SK-N-SH (cell line): ENCODE measurements at regions not wholly inside any gene's neighbourhood (a gene's known extent, or its start where the extent isn't known, plus 50 kb on each side); places are given as distances from the start of the nearest gene placed in this dataset.

ENCODE experiments used
- CTCF ChIA-PET: fragments of 300-600, 350-600 bp; formaldehyde crosslinking; extraction: SDS; loops from one replicate; lab custom pipeline; 2021; lab: Yijun Ruan, JAX
- POLR2A ChIA-PET: fragments of 350-600 bp; sonication (Branson Sonifier 250); formaldehyde crosslinking; extraction: SDS; loops from one replicate; lab custom pipeline; 2020; ENCODE audit warnings: antibody characterized with exemption, inconsistent platforms; lab: Yijun Ruan, JAX
- DNase-seq: peaks from one replicate; pipeline ENCODE4 v3.0.0; 2012
- H2AFZ ChIP-seq: fragments of 200-600 bp; sonication (generic); 2 replicates; pipeline ENCODE4 v1.8.1; 2016; ENCODE audit warnings: antibody characterized with exemption, mild to moderate bottlenecking, low read depth
- H3F3A ChIP-seq: fragments of 200-600 bp; sonication (generic); replicated peaks from 2 replicates; pipeline ENCODE3; 2016; ENCODE audit warnings: antibody characterized with exemption, mild to moderate bottlenecking; ENCODE audit not compliant: insufficient read depth
- H3K27ac ChIP-seq, 2 experiments: fragments of 200-500 bp in 1 of 2; fragments of 200-600 bp in 1 of 2; sonication (Bioruptor generic) in 1 of 2; sonication (generic), shearing (Covaris generic) in 1 of 2; 2 replicates each; pipeline versions ENCODE4 v1.5.1 to v1.6.1; 2014 to 2016; ENCODE audit warnings: low read depth in 2 of 2, inconsistent platforms in 1 of 2, low read length in 1 of 2, mild to moderate bottlenecking in 1 of 2, mixed read lengths in 1 of 2
- H3K27me3 ChIP-seq: fragments of 200-600 bp; sonication (generic), shearing (Covaris generic); 2 replicates; pipeline ENCODE4 v1.6.1; 2016; ENCODE audit warnings: mixed run types; ENCODE audit not compliant: insufficient read depth
- H3K36me3 ChIP-seq, 2 experiments: fragments of 200-500 bp in 1 of 2; fragments of 200-600 bp in 1 of 2; sonication (Bioruptor generic) in 1 of 2; sonication (generic) in 1 of 2; replicated peaks in 1 of 2; 2 replicates each; pipeline versions ENCODE3 to v1.5.1; 2014 to 2016; ENCODE audit warnings: low read length in 1 of 2, mild to moderate bottlenecking in 1 of 2; ENCODE audit not compliant: insufficient read depth in 2 of 2, control insufficient read depth in 1 of 2
- H3K4me1 ChIP-seq, 2 experiments: fragments of 200-500 bp in 1 of 2; fragments of 200-600 bp in 1 of 2; sonication (Bioruptor generic) in 1 of 2; sonication (generic), shearing (Covaris generic) in 1 of 2; 2 replicates each; pipeline versions ENCODE4 v1.5.1 to v1.6.1; 2014 to 2016; ENCODE audit warnings: low read depth in 1 of 2, low read length in 1 of 2, mixed run types in 1 of 2; ENCODE audit not compliant: insufficient read depth in 2 of 2, control insufficient read depth in 1 of 2
- H3K4me2 ChIP-seq: fragments of 200-600 bp; sonication (generic), shearing (Covaris generic); 2 replicates; pipeline ENCODE4 v1.6.1; 2017; ENCODE audit warnings: mixed run types
- H3K4me3 ChIP-seq, 2 experiments: fragments of 200-500 bp in 1 of 2; fragments of 200-600 bp in 1 of 2; sonication (Bioruptor generic) in 1 of 2; sonication (generic), shearing (Covaris generic) in 1 of 2; 2 replicates each; pipeline versions ENCODE4 v1.5.1 to v1.8.1; 2014 to 2016; ENCODE audit warnings: low read depth in 2 of 2, inconsistent platforms in 1 of 2, low read length in 1 of 2, mild to moderate bottlenecking in 1 of 2, mixed read lengths in 1 of 2, moderate library complexity in 1 of 2
- H3K79me2 ChIP-seq: fragments of 200-600 bp; sonication (generic); 2 replicates; pipeline ENCODE4 v1.8.1; 2017; ENCODE audit warnings: mild to moderate bottlenecking; ENCODE audit not compliant: insufficient read depth
- H3K9ac ChIP-seq: fragments of 200-600 bp; sonication (generic); 2 replicates; pipeline ENCODE4 v1.6.1; 2017; ENCODE audit warnings: mixed run types
- H3K9me2 ChIP-seq: fragments of 200-600 bp; sonication (generic); 2 replicates; pipeline ENCODE4 v1.6.1; 2017; ENCODE audit warnings: mixed run types
- H3K9me3 ChIP-seq: fragments of 200-600 bp; sonication (generic); 2 replicates; pipeline ENCODE4 v1.6.1; 2017; ENCODE audit warnings: mixed run types, mild to moderate bottlenecking, moderate library complexity
- H4K20me1 ChIP-seq: fragments of 200-600 bp; sonication (generic); 2 replicates; pipeline ENCODE4 v1.6.1; 2017; ENCODE audit warnings: mild to moderate bottlenecking, mixed run types; ENCODE audit not compliant: insufficient read depth
- EP300 ChIP-seq, 2 experiments: IDR thresholded peaks; 2 replicates each; pipeline versions ENCODE4 v1.4.0 to v1.6.1; 2012; ENCODE audit warnings: borderline replicate concordance in 1 of 2, low read depth in 1 of 2, low read length in 1 of 2
- FOSL2 ChIP-seq: IDR thresholded peaks from 2 replicates; pipeline ENCODE4 v1.4.0; 2012; ENCODE audit warnings: low read depth, mild to moderate bottlenecking, moderate library complexity, borderline replicate concordance
- FOXM1 ChIP-seq: IDR thresholded peaks from 2 replicates; pipeline ENCODE4 v1.4.0; 2012; ENCODE audit warnings: low read depth, mild to moderate bottlenecking
- GATA2 ChIP-seq: sonication (generic); formaldehyde crosslinking; IDR thresholded peaks from 2 replicates; pipeline ENCODE4 v1.5.0; 2020; ENCODE audit warnings: mild to moderate bottlenecking, missing genetic modification reagents
- MEF2A ChIP-seq: IDR thresholded peaks from 2 replicates; pipeline ENCODE4 v1.4.0; 2012; ENCODE audit warnings: low read depth, borderline replicate concordance
- MXI1 ChIP-seq: IDR thresholded peaks from 2 replicates; pipeline ENCODE4 v1.6.1; 2012; ENCODE audit warnings: mild to moderate bottlenecking, low read depth, low read length, improper control_type of control experiment
- POLR2AphosphoS5 ChIP-seq: IDR thresholded peaks from 2 replicates; pipeline ENCODE4 v1.6.1; 2012; ENCODE audit warnings: low read depth, low read length
- RCOR1 ChIP-seq: fragments of 150-350 bp; IDR thresholded peaks from 2 replicates; pipeline ENCODE4 v1.6.1; 2017; ENCODE audit warnings: antibody characterized with exemption, low read length
- RXRA ChIP-seq: IDR thresholded peaks from 2 replicates; pipeline ENCODE4 v1.4.0; 2012; ENCODE audit warnings: low read depth, mild to moderate bottlenecking, borderline replicate concordance
- TEAD4 ChIP-seq: IDR thresholded peaks from 2 replicates; pipeline ENCODE4 v1.4.0; 2012; ENCODE audit warnings: mild to moderate bottlenecking, borderline replicate concordance; ENCODE audit not compliant: insufficient read depth
- YY1 ChIP-seq: IDR thresholded peaks from 2 replicates; pipeline ENCODE4 v1.4.0; 2012; ENCODE audit warnings: low read depth, mild to moderate bottlenecking
- WGBS: methylation state at CpG from one replicate; pipeline ENCODE4 v1.1.6; 2017; ENCODE audit warnings: low lambda C conversion rate; 5-methylcytosine and 5-hydroxymethylcytosine counted together
- TF ChIP-seq, protein P1 (sequence below): IDR thresholded peaks from 2 replicates; pipeline ENCODE4 v1.6.1; 2012; ENCODE audit warnings: mild to moderate bottlenecking, low read depth, low read length, moderate library complexity
- TF ChIP-seq, protein P2 (sequence below): fragments of 150-350 bp; IDR thresholded peaks from 2 replicates; pipeline ENCODE4 v1.6.1; 2016; ENCODE audit warnings: mild to moderate bottlenecking, low read depth, low read length
- TF ChIP-seq, protein P3 (sequence below): IDR thresholded peaks from 2 replicates; pipeline ENCODE4 v1.4.0; 2012; ENCODE audit warnings: low read depth

DNA sequence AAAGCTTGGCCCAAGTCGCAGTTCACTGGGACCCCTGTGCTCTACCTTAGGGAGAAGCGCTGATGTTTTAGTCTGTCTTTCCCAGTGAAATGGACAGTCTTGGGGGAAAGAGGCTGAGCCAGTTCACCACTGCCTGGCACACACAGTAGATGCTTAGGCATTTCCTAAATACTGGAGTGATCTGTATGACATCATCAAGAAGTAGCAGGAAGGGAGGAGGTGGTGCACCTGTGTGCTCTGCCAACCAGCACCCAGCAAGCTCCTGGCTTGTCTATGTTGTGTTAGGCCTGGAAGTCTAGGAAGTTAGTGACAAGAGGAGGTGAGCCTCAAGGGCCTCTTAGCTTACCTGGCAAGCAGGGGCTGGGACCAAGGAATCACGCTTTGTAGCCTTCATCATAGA is 158.2 kb upstream of the NFIA start:
- CTCF ChIA-PET = no interaction called here
- Histone ChIP-seq H3K27ac (peak overlapping the region in 1 of 2 experiments; percentile 95; a peak in 2 of 4 replicates), H3K79me2 (no peaks in the 10 kb centered on the region), H3F3A (no peaks in the 10 kb centered on the region), H4K20me1 (no peaks in the 10 kb centered on the region), H3K9me3 (no peaks in the 10 kb centered on the region), H3K4me2 (no peak overlapping the region), H3K4me3 (no peak overlapping the region), H3K4me1 (peaks cover 0 to 41% of the 10 kb centered on the region in 2 experiments; a peak in 2 of 4 replicates), H3K9me2 (no peaks in the 10 kb centered on the region), H2AFZ (no peak overlapping the region), H3K27me3 (no peaks in the 10 kb centered on the region), H3K9ac (no peak overlapping the region), H3K36me3 (no peaks in the 10 kb centered on the region)
- TF ChIP-seq MEF2A (no peak), FOXM1 (no peak)
- TF ChIP-seq, protein P1, sequence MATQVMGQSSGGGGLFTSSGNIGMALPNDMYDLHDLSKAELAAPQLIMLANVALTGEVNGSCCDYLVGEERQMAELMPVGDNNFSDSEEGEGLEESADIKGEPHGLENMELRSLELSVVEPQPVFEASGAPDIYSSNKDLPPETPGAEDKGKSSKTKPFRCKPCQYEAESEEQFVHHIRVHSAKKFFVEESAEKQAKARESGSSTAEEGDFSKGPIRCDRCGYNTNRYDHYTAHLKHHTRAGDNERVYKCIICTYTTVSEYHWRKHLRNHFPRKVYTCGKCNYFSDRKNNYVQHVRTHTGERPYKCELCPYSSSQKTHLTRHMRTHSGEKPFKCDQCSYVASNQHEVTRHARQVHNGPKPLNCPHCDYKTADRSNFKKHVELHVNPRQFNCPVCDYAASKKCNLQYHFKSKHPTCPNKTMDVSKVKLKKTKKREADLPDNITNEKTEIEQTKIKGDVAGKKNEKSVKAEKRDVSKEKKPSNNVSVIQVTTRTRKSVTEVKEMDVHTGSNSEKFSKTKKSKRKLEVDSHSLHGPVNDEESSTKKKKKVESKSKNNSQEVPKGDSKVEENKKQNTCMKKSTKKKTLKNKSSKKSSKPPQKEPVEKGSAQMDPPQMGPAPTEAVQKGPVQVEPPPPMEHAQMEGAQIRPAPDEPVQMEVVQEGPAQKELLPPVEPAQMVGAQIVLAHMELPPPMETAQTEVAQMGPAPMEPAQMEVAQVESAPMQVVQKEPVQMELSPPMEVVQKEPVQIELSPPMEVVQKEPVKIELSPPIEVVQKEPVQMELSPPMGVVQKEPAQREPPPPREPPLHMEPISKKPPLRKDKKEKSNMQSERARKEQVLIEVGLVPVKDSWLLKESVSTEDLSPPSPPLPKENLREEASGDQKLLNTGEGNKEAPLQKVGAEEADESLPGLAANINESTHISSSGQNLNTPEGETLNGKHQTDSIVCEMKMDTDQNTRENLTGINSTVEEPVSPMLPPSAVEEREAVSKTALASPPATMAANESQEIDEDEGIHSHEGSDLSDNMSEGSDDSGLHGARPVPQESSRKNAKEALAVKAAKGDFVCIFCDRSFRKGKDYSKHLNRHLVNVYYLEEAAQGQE = no peak
- POLR2A ChIA-PET = no interaction called here
- no peak for DNase-seq
- 100% methylated on average over 3 of the region's 3 CpGs for WGBS

DNA sequence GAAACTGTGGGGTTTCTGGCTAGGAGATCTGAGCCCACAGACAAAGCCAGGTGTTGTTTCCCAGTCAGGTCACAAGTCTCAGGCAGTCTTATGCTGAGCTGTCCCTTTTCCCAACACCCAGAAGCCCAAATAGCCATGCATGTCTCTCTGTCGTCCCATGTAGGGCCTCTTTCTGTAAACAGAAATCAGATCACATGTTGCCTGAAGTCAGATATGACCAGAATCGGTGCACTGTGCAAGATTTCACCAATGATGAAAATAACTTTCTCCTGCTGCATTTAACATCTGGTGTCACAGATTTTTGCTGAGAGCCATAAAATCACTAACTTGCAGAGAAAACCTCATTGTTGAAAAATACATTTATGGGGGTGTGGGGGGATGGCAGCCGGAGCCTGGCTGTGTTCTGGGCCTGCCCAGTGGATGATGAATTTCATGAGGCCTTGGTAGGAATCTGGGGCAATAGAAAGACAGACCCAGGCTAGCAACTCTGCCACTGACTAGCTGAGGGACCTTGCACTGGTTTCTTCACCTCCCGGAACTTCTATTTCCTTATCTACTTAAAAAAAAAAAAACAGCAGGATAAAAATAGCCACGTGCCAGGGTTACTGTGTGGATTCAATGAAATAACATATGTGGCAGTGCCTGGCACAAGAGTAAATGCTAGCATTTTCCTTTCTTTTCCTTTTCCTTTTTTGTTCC is 158.8 kb upstream of the NFIA start:
- ChIA-PET POLR2A (interaction anchor here (1.0 kb wide), 1 partner anchor 57 kb away, joined by 3 read pairs; no protein-coding TSS in a partner anchor), CTCF (no interaction called here)
- peaks cover 0 to 41% of the 10 kb centered on the region in 2 experiments; a peak in 2 of 4 replicates for H3K4me1 ChIP-seq
- H3K9ac ChIP-seq = no peak overlapping the region
- H2AFZ ChIP-seq = 0 out of 2 replicates have a peak overlapping the region, but pooled peaks have one; percentile 5
- 57% methylated on average over 5 of the region's 5 CpGs for WGBS
- H3K4me2 ChIP-seq = no peak overlapping the region
- no peaks in the 10 kb centered on the region for H3K9me3 ChIP-seq
- H3K79me2 ChIP-seq = no peaks in the 10 kb centered on the region
- H3K9me2 ChIP-seq = no peaks in the 10 kb centered on the region
- H3K4me3 ChIP-seq = no peak overlapping the region; a peak in 1 of 4 replicates
- no peaks in the 10 kb centered on the region for H3K36me3 ChIP-seq
- no peaks in the 10 kb centered on the region for H3K27me3 ChIP-seq
- TF ChIP-seq TEAD4 = no peak
- TF ChIP-seq POLR2AphosphoS5 = no peak
- no peak for TF ChIP-seq RXRA
- peak; percentile 26; the same call in 1 of the 2 replicates for TF ChIP-seq RCOR1
- TF ChIP-seq YY1 = no peak
- TF ChIP-seq, protein P2, sequence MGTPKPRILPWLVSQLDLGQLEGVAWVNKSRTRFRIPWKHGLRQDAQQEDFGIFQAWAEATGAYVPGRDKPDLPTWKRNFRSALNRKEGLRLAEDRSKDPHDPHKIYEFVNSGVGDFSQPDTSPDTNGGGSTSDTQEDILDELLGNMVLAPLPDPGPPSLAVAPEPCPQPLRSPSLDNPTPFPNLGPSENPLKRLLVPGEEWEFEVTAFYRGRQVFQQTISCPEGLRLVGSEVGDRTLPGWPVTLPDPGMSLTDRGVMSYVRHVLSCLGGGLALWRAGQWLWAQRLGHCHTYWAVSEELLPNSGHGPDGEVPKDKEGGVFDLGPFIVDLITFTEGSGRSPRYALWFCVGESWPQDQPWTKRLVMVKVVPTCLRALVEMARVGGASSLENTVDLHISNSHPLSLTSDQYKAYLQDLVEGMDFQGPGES = no peak
- TF ChIP-seq FOXM1 = no peak
- TF ChIP-seq, protein P3, sequence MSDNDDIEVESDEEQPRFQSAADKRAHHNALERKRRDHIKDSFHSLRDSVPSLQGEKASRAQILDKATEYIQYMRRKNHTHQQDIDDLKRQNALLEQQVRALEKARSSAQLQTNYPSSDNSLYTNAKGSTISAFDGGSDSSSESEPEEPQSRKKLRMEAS = no peak
- peak in 1 of 2 experiments; percentile 51; a peak in 2 of 4 replicates for TF ChIP-seq EP300 (IDR thresholded peaks at IDR 0.05; ENCODE audit: borderline replicate concordance in 1 of 2, low read depth in 1 of 2, low read length in 1 of 2)
- no peak for TF ChIP-seq FOSL2
- TF ChIP-seq MXI1 = peak; percentile 64; the same call in 1 of the 2 replicates
- TF ChIP-seq MEF2A = no peak
- TF ChIP-seq GATA2 = peak; percentile 67
- no peaks in the 10 kb centered on the region for H3F3A ChIP-seq
- no peaks in the 10 kb centered on the region for H4K20me1 ChIP-seq
- no peak for DNase-seq
- peak overlapping the region in 1 of 2 experiments; percentile 95; a peak in 2 of 4 replicates for H3K27ac ChIP-seq
